Hematopoietic multipotent progenitor cell treated with erythropoietin and hydrocortisone succinate and interleukin-3 and kit ligand, for 8 days (in vitro differentiated cells): ENCODE measurements at regions not wholly inside any gene's neighbourhood (a gene's known extent, or its start where the extent isn't known, plus 50 kb on each side); places are given as distances from the start of the nearest gene placed in this dataset.

Source experiments
- DNase-seq: peaks from one replicate; pipeline ENCODE4 v3.0.0-alpha.2; 2015

GRCh38 chr3:107428051-107428858, 51.0 kb downstream of the CCDC54 start:
- DNase-seq: no peak

- peak; percentile 85 for DNase-seq
Measured at GRCh38 chr3:107429320-107430181, 52.3 kb downstream of the CCDC54 start.

GRCh38 chr3:107430214-107430995, 53.2 kb downstream of the CCDC54 start:
- peak; percentile 35 for DNase-seq

- DNase-seq: peak; percentile 63
Measured at GRCh38 chr3:107430996-107431245, 53.7 kb downstream of the CCDC54 start.

GRCh38 chr3:107431246-107432012, 54.2 kb downstream of the CCDC54 start:
- DNase-seq: peak; percentile 72

- DNase-seq: peak; percentile 22
Measured at GRCh38 chr3:107432013-107432515, 54.8 kb downstream of the CCDC54 start.

GRCh38 chr3:107432646-107433045, 55.4 kb downstream of the CCDC54 start:
- DNase-seq: peak; percentile 38

GRCh38 chr3:107436029-107436428, 58.8 kb downstream of the CCDC54 start:
- DNase-seq: no peak

DNA sequence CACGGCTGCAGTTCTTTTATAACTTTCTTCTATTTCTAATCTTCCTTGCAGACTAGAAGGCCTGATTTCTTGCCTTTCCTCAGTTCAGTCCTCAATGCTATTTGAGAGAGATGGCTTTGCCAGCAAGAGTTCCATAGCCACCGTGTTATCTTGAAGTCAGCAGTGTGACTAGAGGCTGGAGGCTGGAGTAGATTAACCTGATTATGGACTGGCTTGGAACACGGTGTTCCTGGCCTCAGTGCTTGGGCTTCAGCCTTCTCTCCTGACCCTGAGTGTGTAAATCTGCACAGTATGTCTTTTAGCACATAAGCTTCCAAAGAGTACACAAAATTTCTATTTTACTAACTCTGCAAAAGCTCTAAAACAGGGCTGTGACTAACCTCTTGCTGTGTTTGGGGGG, 61.4 kb downstream of the CCDC54 start:
- DNase-seq: peak; percentile 36

- DNase-seq: peak; percentile 45
Measured at GRCh38 chr3:107441617-107442016, 64.4 kb downstream of the CCDC54 start.

DNA sequence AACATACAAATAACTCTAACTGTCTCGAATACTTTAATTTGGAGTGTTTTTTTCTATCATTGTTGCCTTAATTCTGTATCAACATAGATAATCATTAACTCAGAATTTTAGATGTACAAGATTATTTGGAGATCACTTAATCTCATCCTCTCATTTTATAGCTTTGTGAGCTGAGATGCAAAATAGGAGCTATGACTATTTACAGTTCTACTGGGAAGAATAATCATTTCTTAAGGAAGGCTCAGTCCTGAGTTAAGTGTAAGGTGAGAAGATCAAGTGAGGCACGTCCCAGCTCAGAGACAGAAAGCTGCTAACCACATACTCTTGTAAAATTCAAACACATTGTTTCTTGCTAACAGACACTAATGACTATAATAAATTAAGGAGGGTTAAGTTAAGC, 66.2 kb downstream of the CCDC54 start:
- DNase-seq: no peak

DNA sequence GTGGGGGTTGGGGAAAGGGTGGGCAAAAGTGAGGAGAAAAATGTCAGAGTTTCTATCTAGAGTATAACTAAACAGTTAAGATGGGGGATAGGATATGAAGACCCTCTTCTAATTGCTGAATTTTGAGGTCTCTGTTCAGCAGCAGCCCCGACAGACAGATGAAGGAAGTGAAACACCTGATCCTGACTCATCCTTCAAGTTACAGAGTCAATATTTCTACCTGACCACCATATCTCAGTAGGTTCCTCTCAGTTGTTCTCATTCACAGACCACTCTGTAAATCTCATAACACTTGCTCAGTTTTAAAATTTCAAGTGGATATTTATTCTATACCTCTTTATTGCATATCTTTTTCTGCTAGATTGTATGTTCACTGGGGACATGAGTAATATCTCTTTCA, 69.5 kb downstream of the CCDC54 start:
- DNase-seq: no peak

DNA sequence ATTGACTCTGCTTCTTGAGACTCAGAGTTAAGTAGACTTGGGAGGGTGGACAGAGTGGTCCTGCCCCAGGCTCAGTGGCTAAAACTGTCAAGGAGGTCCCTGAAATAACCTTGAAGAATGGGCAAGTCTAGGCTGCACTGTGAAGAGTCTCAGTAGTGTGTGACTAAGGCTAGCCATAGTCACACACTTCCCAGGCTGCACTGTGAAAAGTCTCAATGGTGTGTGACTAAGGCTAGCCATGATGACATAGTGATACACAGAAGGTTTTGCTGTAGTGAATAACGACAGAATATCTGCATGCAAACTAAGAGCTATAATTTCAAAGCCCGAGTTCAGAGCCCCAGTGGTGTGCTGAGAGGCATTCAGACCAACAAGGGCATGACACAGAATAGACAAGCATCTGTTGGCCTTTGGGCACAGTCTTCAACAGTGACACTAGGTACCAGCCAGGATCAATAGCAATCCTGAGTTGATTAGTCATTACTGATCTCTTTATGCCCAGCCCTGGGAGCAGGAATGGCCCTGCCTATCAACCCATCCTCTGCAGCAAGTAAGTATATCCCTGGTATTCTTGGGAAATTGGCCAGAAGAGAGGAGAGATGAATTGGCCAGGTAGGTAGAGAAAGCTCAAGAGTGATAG, 72.4 kb upstream of the BBX start:
- DNase-seq: no peak

DNA sequence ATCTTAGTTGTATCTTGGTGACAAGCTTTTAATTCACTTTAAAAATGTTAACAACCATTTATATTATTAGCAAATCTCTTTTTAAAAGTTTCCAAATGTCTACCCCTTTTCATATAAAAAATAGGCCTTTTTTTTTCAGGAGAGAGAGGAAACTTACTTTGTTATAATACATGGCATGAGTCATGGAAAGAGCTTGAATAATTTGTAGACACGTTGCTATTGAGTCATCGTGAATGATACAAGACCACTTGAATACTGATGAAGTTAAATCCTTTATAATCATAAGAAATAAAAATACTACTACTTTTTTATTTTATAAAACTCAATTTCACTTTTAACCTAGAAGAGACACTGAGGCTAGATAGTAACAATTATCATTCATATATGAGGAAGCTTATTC, 70.3 kb upstream of the BBX start:
- DNase-seq: no peak

DNA sequence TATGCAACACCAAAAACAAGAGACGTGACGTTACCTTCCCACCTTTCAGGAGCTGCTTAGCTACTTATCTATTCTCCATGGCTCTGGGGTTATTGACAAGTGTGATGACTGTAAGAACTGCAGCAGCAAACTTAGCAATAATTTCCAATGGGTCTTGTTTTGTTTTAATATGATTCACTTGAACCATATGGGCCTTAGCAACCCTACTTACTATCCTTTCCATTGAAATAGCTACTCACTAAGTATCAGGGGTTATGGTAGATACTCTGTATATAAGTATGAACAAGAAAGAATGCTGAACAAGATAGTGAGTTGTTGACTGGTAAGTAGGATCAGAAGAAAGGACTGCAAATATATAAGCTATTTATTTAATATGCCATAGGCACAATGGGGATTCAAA, 69.3 kb upstream of the BBX start:
- no peak for DNase-seq

DNA sequence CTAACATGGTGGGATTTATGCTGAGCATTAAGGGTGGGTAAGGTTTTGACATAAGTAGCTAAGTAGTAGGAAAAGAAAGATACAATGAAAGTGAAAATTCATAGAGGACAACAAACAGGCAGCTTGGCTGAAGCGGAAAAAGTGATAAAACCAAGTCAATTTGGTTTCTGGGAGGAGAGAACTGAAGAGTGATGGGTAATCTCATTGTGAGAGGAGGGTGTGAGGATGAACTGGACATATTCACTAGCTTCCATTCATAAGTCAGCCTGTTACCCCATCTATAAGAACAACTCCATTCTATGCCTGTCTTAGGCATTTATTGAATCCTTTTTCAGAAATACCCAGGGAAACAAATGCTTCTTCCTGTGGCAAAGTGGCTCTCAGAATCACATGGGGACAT, 67.1 kb upstream of the BBX start:
- no peak for DNase-seq

DNA sequence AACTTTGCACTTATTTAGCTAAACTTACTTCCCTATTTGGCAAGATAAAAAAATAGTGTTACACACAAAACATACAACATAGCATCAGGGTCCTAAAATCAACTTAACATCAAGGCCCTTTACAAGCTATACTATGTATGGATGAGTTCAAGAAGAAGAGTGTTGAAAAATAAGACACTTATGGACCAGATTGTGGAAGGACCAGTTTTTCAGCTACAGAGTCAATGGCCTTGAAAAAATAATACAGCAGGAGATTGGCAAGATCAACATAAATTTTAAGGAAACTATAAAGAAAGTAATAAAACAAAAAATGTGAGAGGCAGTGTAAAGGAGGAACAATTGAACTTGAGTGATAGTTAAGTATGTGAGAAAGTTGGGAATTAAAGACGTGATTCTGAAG, 66.3 kb upstream of the BBX start:
- no peak for DNase-seq

- no peak for DNase-seq
Measured at GRCh38 chr3:107458871-107459270, 63.9 kb upstream of the BBX start.

DNA sequence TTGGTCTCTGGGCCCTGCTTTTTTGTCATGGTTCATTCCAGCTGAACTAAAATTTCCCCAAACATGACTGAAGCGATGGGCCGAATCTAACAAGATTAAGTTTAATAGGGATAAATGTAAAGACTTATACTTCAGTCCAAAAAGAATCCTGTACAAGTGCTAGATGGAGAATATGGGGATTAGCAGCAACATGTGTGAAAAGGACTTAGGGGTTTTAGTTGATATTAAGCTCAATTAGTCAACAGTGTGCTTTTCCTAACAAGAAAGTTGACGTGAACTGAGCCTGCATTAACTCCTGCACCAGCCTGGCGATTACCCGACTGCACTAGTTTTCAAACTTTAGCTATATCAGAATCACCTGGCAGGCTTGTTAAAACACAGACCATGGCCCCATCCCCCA, 61.0 kb upstream of the BBX start:
- no peak for DNase-seq

GRCh38 chr3:107464037-107464436, 58.7 kb upstream of the BBX start:
- peak; percentile 3 for DNase-seq

DNA sequence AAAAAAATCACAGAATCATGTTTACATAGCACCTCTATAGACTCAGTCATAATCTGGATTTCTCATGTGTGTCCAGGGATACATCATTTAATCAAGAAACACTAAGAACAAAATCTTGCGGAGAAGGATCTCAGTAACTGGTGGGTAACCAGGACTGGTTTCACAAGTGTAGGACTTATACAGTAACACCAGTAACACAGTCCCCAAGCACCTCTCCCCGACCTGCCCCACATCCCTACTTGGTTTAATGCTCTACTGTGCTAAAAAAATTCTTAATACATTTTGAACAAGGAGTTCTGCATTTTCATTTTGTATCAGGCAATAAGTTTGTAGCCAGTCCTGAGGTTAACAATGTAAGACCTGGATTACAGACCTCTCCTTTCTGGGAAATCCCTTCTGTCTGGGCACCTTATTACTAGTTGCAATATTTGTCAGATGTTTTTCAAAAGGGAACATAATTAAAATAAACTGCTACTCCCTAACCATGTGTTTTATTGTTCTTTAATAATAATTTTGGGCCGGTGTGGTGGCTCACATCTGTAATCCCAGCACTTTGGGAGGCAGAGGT, 57.6 kb upstream of the BBX start:
- no peak for DNase-seq

- DNase-seq: no peak
Measured at GRCh38 chr3:107468782-107469181, 54.0 kb upstream of the BBX start.
